ENCODE measurements at regions not wholly inside any gene's neighbourhood (a gene's known extent, or its start where the extent isn't known, plus 50 kb on each side); places are given as distances from the start of the nearest gene placed in this dataset.

DNA sequence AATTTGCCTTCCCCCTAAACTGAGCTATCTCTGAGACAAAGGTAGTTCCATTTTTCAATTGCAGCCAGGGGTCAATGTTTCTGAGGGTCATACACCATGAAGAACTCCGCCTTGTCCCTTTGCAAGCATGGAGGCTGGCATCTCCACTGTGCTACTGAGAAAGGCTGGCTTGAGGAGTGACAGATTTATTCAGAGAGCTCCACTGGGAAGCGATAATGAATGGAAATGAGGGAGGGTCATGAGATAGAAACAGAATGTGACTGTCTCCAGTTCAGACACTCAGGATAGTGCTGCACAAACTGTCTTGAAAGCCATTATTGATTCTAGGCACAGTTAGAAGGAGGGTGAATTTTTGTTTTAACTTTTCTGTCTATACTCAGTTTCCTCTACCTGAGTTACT lies 197.5 kb downstream of the ZNF326 start:
- DNase-seq (ENCODE audit: low read depth): no peak
- H3K4me3 ChIP-seq (ENCODE audit: low read depth, low read length): no peak overlapping the region

DNA sequence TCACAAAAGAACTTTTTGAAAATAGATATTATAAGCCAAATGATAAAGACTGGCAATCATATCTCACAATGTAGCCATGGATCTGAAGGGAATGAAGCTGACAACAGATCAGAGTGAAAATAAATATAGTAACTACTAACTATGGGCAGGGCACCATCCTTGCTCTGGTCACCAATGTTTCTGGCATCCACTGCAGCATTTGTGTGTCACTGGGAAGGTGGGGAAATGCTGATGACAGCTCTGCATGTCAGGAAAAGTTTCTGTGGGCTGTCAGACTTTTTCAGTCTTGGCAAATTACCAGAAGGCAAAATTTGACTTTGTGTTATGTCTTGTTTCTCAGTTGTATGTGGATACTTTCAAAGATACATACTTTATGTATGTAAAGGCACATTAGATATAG lies 195.6 kb downstream of the ZNF326 start:
- DNase-seq (ENCODE audit: low read depth): no peak
- no peak overlapping the region for H3K4me3 ChIP-seq (ENCODE audit: low read depth, low read length)

DNA sequence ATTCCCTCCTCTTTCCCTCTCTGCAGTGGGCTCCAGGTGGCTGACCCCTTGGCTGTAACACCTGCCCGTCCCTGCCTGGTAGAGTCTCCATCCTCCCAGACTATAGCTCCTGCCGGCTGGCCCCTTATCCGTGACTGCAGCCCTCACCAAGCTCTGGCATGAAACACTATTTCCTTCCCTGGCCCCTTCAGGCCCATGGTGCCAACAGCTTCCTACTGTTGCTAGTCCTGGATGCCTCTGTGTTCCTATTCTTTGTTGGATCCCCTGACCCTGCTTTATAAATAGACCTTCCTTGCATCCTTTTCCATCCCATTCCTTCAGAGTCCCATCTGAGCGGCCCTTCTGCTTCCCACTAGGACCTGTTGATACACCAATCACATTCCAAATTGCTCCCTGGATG lies 195.0 kb downstream of the ZNF326 start:
- no peak overlapping the region for H3K4me3 ChIP-seq (ENCODE audit: low read depth, low read length)
- DNase-seq (ENCODE audit: low read depth): no peak

DNA sequence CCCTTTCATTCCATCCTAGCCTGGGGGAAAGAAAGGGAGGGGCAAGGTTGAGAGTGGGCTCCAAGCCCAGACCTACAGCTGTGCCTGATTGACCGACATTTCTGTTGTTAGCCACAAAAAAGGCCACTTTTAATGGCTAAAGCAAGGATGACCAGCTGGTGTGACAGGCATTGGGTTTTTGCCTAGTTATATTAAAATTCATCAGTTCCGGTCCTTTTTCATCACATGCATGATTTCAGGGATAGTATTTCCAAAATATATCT lies 192.3 kb downstream of the ZNF326 start:
- no peak overlapping the region for H3K4me3 ChIP-seq (ENCODE audit: low read depth, low read length)
- DNase-seq (ENCODE audit: low read depth): no peak

DNA sequence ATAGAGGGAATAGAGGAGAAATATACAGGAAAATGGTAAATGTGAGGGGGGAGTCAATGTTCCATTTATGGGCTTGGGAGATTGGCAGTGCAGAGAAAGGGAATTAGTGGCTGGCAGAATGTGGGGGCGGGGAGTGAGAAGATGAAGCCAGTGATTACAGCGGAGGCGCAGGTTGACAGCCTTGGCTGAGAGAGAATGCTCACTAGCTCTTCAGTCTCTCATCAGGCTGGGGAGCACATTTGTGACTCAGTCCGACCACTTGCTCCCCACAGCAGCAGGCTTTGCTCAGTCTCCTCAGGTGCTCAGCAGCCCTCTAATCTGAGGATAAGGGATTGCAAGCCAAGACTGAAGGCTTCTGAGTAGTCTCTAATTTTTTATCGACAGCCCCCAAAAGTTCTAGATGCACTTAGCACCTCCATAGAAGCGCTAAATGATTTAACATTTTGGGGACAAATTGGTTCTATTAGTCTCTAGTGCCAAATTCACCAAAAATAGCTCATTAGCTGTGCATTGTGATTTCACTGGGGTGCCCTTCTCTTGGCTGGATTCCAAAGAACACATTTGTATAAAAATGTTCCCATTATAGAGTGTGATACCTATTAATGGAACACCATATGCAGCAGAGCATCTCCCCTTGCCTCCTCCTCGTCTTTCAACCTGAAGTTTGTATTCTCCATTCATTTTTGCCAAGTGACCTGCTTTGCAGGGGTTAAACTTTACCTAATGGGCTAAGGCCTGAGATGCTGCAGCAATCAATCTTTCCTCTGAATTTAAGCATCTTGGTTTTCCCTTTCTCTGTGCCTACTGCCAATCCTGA lies 191.8 kb downstream of the ZNF326 start:
- no peak for DNase-seq (ENCODE audit: low read depth)
- H3K4me3 ChIP-seq (ENCODE audit: low read depth, low read length): no peak overlapping the region

DNA sequence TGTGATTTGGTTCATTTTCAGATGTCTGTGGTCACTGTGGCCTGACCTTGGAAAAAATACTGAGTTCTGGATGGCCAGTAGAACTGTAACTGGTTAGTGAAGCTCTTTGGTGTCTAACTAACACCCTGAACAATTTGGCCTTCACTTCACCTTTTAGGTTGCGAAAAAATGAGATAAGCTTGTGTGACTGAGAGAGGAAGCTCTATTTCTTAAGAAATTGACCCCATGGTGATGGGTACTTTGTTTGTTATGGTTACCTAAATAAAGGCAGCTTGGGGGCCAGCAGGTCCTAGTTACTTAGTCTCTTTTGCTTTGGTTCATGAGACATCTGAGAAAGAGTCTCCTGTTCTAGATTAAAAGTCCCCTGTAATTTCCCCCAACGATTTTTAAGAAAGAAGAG lies 181.6 kb downstream of the ZNF326 start:
- no peak for DNase-seq (ENCODE audit: low read depth)
- H3K4me3 ChIP-seq (ENCODE audit: low read depth, low read length): no peak overlapping the region

DNA sequence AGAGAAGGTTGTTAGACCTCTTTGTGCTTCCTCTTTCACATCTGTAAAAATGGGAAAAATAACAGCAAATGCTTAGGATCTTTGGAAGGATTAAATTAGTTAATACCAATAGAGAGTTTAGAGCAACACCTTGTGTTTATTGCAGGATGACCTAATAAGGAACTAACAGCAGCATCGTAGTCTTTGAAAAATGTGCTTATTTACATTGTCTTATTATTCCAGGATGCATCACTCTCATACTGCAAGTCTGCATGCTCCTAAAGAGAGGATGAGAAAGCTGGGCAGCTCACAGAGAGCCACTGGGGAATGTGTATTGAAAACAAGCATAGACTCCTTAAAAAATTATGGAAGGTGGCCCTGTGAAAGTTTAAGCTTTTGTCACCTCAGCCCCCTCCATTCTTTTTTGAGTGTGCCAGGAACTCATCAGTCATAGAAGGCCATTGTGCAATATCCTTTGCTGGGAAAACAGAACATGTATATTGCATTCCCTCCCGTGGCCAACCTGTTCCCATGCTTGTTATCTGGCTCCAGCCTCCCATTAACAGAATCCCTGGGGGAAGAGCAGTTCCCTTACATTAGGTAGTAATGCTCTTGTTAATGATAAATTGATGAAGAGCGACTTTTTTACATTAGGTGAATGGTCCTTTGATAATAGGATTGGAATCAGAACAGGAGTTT lies 180.7 kb downstream of the ZNF326 start:
- H3K4me3 ChIP-seq (ENCODE audit: low read depth, low read length): no peak overlapping the region
- peak; percentile 21 for DNase-seq (ENCODE audit: low read depth)

DNA sequence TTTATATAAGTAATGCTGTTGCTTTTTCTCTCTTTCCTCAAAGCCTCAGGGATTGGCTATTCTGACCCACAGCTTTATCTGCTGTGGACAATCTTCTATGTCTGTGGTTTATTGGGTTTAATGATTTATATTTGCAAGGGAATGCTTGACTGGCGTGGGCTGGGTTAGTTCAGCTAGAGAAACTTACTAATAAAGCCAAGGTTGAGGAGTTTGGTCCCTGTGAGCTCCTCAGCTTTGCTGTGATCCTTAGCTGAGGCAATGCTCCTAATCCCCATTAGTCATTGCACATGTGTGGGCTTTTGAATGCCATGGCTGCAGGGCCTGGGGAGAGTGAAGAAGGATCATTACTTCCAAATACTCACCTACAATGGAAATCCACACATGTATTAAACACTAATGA lies 179.3 kb downstream of the ZNF326 start:
- no peak overlapping the region for H3K4me3 ChIP-seq (ENCODE audit: low read depth, low read length)
- DNase-seq (ENCODE audit: low read depth): peak; percentile 9

DNA sequence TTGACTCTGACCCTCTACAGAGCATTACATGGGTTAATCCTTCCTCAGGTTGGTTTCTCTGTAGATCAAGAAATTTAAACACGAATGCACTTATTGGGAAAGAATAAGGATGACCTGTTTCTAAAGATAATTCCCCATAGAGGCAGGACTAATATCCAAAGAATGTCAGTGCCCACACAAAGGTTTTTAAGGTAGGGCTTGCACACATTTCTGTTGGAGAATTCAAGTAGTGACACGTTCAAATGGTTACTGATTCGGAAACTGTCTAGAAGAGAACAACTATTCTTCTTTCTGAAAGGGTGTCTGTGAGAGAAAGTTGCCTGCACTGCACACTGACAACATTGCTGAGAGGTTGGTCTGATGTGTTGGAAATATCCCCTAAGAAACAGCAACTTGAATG lies 167.3 kb downstream of the ZNF326 start:
- H3K4me3 ChIP-seq (ENCODE audit: low read depth, low read length): no peak overlapping the region
- DNase-seq (ENCODE audit: low read depth): no peak

DNA sequence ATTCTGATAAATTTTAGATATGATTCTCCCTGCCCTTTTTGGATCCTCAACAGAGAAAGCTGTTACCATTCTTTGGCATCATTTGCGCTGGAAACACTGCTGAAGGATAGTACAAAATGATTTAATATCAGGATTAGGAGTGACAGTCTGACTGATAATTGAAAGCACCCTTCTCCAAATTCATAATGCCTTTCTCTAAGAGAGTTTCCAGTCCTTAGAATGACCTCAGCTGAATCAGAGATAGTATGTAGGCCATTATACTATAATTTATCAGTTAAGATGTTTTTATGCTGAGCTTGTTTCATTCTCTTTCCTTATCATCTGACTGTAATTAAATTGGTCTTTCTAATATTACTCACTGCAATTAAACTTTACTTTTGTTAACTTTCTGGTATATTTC lies 166.7 kb downstream of the ZNF326 start:
- no peak for DNase-seq (ENCODE audit: low read depth)
- H3K4me3 ChIP-seq (ENCODE audit: low read depth, low read length): no peak overlapping the region

DNA sequence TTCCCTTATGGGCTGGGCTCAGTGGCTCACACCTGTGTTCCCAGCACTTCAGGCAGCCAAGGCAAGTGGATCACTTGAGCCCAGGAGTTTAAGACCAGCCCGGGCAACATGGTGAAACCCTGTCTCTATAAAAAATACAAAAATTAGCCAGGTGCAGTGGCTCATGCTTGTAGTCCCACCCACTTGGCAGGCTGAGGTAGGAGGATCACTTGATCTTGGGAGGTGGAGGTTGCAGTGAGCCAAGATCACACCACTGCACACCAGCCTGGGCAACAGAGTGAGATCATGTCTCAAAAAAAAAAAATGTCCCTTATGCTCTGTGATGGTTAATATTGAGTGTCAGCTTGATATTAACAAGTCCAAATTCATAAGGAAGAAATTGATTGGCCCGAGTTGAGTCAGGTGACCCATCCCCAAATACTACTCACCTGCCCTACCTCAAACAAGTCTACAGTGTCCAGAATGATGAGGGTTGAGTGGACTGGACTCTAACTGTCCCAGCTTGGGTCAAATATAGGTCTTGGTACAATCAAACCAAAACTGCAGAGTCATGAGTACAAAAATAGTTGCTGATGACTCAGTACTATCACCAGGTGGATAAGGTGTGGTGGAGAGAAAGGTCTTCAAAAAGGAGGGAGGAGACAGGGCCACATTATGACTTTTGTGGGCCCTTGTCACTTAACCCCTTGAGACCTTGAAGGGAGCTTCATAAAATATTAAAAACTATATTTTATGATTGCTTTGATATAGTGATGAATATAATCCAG lies 161.0 kb downstream of the ZNF326 start:
- no peak overlapping the region for H3K4me3 ChIP-seq (ENCODE audit: low read depth, low read length)
- DNase-seq (ENCODE audit: low read depth): no peak

DNA sequence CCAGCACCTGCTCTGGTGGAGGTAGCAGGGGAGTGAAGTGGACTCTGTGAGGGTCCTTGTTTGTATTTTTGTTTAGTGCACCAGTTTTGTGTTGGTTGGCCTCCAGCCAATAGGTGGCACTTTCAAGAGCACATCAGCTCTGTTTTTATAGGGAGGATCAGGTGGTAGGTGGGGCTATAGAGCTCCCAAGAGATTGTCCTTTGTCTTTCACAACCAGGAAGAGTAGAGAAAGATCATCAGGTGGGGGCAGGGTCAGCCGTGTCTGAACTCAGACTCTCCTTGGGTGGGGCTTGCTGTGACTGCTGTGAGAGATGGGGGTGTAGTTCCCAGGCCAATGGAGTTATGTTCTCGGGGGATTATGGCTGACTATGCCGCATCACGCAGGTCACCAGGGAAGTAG lies 159.8 kb downstream of the ZNF326 start:
- DNase-seq (ENCODE audit: low read depth): no peak
- H3K4me3 ChIP-seq (ENCODE audit: low read depth, low read length): no peak overlapping the region

DNA sequence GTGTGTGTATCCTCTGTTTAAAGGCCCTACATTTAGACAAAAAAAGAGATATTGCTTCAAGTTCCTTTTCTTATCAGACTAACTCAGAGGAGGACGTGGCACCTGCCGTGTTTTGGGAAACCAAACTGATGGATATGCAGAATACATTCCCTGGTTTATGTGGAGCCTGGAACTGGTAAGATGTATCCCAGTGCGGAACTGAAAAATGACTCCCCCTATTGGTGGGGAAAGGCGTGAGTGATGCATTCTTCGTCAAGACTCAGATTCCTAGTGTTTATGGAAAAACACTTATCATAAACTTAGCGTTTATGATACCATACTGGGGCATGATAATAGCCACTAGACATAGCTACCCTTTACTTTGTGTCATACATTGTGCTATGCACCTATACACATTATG lies 154.2 kb downstream of the ZNF326 start:
- H3K4me3 ChIP-seq (ENCODE audit: low read depth, low read length): no peak overlapping the region

DNA sequence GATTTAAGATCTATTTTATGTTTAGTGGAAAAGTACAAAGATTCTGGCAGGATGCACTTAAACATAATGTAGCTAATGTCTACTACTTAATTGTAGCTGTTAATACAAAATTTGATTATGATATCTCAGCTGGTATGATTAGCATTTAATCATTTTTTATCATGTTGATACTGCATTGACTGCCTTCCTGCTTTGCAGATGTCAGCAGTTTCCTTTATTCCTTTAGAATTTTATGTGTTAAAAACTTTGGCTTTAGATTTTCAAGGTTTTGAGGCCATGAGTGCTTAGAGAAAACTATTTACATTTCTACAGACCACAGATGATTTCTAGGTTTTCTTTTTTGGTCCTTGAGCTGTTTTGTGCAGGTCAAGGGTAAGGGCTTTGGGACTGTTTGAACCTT lies 152.2 kb downstream of the ZNF326 start:
- no peak overlapping the region for H3K4me3 ChIP-seq (ENCODE audit: low read depth, low read length)
- no peak for DNase-seq (ENCODE audit: low read depth)

More for the DNA sequence above, 154.2 kb downstream of the ZNF326 start:
- no peak for DNase-seq (ENCODE audit: low read depth)

DNA sequence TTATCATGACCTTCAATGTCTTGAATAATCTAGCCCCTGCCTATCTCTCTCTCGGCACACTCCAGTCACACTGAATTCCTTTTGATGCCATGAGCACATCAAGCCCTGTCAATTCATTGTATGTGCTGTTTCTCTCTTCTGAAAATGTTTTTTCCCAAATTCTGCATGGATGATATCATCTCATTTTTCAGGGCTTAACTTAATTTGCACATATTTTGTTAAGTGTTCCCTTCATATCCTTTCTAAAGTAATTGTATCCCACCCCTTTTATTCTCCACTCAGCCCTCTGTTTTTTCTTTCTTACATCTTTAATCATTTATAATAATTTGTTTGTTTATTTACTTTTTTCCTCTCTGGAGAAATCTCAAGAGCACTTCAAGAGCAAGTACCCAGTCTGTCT lies 149.9 kb downstream of the ZNF326 start:
- no peak overlapping the region for H3K4me3 ChIP-seq (ENCODE audit: low read depth, low read length)
- DNase-seq (ENCODE audit: low read depth): no peak

DNA sequence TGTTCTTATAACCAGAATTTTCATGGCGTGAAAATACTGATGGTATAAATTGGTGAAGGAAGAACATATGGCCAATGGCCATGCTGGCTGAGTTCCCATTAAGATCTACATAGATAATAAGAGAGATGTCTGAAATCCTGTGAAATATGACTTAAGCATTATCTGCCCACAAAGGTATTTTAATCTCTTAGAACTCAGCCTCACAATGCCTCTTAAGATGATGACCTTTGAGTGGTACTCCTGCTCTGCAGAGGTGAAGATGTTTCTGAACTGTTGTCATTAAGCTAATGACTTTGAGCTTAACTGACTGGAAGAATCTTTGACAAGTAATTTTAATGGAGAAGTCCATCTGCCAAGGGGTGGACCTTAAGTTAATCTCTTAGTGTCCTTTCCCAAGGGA lies 148.7 kb downstream of the ZNF326 start:
- no peak overlapping the region for H3K4me3 ChIP-seq (ENCODE audit: low read depth, low read length)
- no peak for DNase-seq (ENCODE audit: low read depth)

DNA sequence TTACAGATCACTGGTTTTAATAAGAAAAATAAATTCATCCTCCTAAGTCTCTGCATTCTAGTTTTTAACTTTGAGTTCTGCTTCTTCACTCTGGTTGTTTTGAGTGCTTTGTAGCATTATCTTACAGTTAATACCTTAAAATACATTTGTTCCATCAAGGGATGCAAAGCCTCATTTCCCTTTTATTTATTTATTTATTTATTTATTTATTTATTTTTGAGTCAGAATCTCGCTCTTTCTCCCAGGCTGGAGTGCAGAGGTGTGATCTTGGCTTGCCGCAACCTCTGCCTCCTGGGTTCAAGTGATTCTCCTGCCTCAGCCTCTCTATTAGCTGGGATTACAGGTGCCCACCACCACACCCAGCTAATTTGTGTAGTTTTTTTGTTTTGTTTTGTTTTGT lies 147.8 kb downstream of the ZNF326 start:
- H3K4me3 ChIP-seq (ENCODE audit: low read depth, low read length): no peak overlapping the region
- no peak for DNase-seq (ENCODE audit: low read depth)

DNA sequence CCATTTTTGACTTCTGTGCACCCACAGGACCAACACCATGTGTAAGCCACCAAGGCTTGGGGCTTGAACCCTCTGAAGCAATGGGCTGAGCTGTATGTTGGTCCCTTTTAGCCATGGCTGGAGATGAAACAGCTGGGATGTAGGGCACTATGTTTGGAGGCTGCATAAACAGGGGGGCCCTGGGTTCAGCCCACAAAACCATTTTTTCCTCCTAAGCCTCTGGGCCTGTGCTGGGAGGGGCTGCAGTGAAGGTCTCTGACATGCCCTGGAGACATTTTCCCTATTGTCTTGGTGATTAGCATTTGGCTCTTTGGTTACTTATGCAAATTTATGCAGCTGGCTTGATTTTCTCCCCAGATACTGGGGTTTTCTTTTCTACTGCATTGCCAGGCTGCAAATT lies 144.9 kb downstream of the ZNF326 start:
- DNase-seq (ENCODE audit: low read depth): no peak

DNA sequence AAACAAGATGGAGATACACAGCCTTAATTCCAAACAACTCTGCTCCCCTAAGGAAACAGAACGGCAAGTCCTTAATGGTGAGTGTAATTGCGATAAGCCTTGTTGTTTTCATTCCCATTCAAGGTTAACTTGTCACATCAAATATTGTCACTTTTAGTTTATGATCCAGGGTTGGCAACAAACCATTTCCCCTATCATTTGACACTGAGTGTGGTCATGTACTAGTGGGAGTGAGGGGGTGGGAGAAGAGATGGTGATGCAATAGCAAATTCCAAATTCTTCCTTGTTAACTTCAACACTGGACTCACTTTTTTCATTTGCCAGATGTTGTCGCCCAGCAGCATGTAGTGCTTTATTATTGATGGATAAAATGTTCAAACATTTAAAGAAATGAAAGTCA lies 140.4 kb downstream of the ZNF326 start:
- DNase-seq (ENCODE audit: low read depth): no peak
- H3K4me3 ChIP-seq (ENCODE audit: low read depth, low read length): no peak overlapping the region

More for the DNA sequence above, 144.9 kb downstream of the ZNF326 start:
- no peak overlapping the region for H3K4me3 ChIP-seq (ENCODE audit: low read depth, low read length)

DNA sequence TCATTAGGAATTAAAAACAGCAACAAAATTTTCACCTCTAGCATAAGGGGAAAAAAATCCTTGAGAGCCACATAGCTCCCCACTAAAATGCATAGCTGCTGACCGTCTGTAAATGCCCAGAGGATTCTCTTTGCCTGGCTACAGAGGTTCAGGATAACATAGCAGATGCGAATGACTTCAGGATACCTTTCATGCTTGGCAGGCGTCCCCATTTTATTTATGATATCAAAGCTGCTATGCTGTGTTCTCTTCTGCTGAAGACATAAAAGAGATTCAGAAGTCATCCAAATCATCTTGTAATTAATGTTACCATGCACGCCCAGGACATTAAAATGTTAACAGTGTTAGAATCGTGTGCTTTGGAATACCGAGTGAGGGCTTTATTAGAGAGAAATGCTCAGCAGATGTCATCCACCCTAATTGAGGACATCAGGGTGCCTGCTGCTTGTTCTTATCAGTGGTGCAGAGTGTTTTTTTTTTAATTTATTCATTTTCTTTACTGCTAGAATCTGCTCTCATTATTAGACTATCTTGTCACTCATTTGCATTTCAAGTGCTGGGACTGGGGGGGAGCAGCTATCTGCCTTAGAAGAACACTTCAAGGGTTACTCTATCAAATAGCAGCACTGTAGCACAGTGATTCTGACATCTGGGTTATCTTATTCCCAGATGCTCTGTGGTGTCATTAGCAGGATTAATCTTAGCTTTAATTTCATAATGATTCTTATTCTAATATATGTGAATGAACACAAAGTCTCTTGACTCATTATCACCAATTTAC lies 139.5 kb downstream of the ZNF326 start:
- no peak for DNase-seq (ENCODE audit: low read depth)
- no peak overlapping the region for H3K4me3 ChIP-seq (ENCODE audit: low read depth, low read length)
